ENCODE measurements at regions not wholly inside any gene's neighbourhood (a gene's known extent, or its start where the extent isn't known, plus 50 kb on each side); places are given as distances from the start of the nearest gene placed in this dataset.

- no peak for TF ChIP-seq CHD7 (IDR thresholded peaks at IDR 0.05; ENCODE audit: insufficient replicate concordance, low read length)
- no peak for TF ChIP-seq KDM1A (IDR thresholded peaks at IDR 0.05; ENCODE audit: borderline replicate concordance, low read length)
- no peak for TF ChIP-seq SP1 (IDR thresholded peaks at IDR 0.05; ENCODE audit: low read depth, low read length)
- TF ChIP-seq EP300 (IDR thresholded peaks at IDR 0.05; ENCODE audit: borderline replicate concordance in 1 of 2, low read depth in 2 of 2, low read length in 2 of 2), result no peak
These were observed 53.5 kb upstream of the ACSL1 start for GRCh38 chr4:184879271-184879670.

Data from H1 (cell line).